HG03060 (cell line): ENCODE measurements at regions not wholly inside any gene's neighbourhood (a gene's known extent, or its start where the extent isn't known, plus 50 kb on each side); places are given as distances from the start of the nearest gene placed in this dataset.
"Not testable (repeated sequence)": the region's sequence is repeated elsewhere in the genome, so short reads cannot be mapped to it uniquely, and the experiment has no call there.

ENCODE experiments used
- ATAC-seq: cut with Tn5 transposase; IDR thresholded peaks from one replicate; pipeline ENCODE4 v1.9.1; 2021; ENCODE audit warnings: low read depth, moderate number of reproducible peaks; ENCODE audit not compliant: unreplicated experiment

- ATAC-seq, result no peak
Observed at GRCh38 chr2:215723631-215724011, 287.8 kb upstream of the FN1 start.

- ATAC-seq, result no peak
Observed at GRCh38 chr2:215722986-215723630, 287.2 kb upstream of the FN1 start.

- ATAC-seq, result no peak
Observed at GRCh38 chr2:215722125-215722524, 286.3 kb upstream of the FN1 start.

- not testable (repeated sequence) for ATAC-seq
Observed at GRCh38 chr2:215721515-215721914, 285.6 kb upstream of the FN1 start.

GRCh38 chr2:215718890-215719289 lies 283.0 kb upstream of the FN1 start:
- no peak for ATAC-seq

GRCh38 chr2:215718436-215718835 lies 282.6 kb upstream of the FN1 start:
- ATAC-seq, result no peak

- ATAC-seq, result no peak
Observed at GRCh38 chr2:215717501-215718381, 281.9 kb upstream of the FN1 start.

- ATAC-seq, result no peak
Observed at GRCh38 chr2:215716956-215717355, 281.1 kb upstream of the FN1 start.

- ATAC-seq, result no peak
Observed at GRCh38 chr2:215712871-215713790, 277.3 kb upstream of the FN1 start.

GRCh38 chr2:215712219-215712868 lies 276.5 kb upstream of the FN1 start:
- no peak for ATAC-seq

GRCh38 chr2:215711471-215712034 lies 275.7 kb upstream of the FN1 start:
- ATAC-seq, result no peak

GRCh38 chr2:215707608-215708007 lies 271.7 kb upstream of the FN1 start:
- no peak for ATAC-seq

- ATAC-seq, result no peak
Observed at GRCh38 chr2:215705771-215706361, 270.0 kb upstream of the FN1 start.

- no peak for ATAC-seq
Observed at GRCh38 chr2:215705281-215705680, 269.4 kb upstream of the FN1 start.

- ATAC-seq, result no peak
Observed at GRCh38 chr2:215702116-215702902, 266.4 kb upstream of the FN1 start.

- no peak for ATAC-seq
Observed at GRCh38 chr2:215699700-215700538, 264.1 kb upstream of the FN1 start.

- ATAC-seq, result no peak
Observed at GRCh38 chr2:215699018-215699417, 263.1 kb upstream of the FN1 start.

GRCh38 chr2:215698566-215698965 lies 262.7 kb upstream of the FN1 start:
- ATAC-seq, result no peak
